DND-41 (cell line): ENCODE measurements at regions not wholly inside any gene's neighbourhood (a gene's known extent, or its start where the extent isn't known, plus 50 kb on each side); places are given as distances from the start of the nearest gene placed in this dataset.

ENCODE experiments used
- EZH2 ChIP-seq: IDR thresholded peaks from 3 replicates; pipeline ENCODE4 v1.6.1; 2012; ENCODE audit warnings: borderline replicate concordance, low read depth, mild to moderate bottlenecking, moderate library complexity, low read length, inconsistent platforms; ENCODE audit not compliant: severe bottlenecking
- TF ChIP-seq, protein P1 (sequence below): IDR thresholded peaks from 2 replicates; pipeline ENCODE4 v1.5.1; 2012; ENCODE audit warnings: borderline replicate concordance, low read length, moderate library complexity, mild to moderate bottlenecking; ENCODE audit not compliant: poor library complexity, severe bottlenecking; ENCODE audit errors: extremely low read depth

DNA sequence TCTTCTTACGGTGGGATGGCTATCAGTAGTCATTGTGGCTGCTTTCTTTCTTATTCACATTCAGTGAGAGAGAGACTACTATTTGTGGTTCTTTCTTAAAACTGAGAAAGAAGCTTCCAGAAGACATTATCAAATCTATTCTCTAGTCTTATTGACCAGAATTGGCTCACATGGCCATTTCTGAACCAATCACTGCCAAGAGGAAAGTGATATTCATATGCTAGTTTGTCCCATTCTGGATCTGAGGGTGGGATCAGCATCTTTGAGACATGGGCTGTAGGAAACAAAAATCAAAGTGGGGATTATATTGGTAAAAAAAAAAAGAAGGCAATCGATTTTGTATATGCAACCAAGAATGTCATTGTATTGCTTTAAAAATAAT lies 106.4 kb upstream of the RASGRP1 start:
- TF ChIP-seq, protein P1, sequence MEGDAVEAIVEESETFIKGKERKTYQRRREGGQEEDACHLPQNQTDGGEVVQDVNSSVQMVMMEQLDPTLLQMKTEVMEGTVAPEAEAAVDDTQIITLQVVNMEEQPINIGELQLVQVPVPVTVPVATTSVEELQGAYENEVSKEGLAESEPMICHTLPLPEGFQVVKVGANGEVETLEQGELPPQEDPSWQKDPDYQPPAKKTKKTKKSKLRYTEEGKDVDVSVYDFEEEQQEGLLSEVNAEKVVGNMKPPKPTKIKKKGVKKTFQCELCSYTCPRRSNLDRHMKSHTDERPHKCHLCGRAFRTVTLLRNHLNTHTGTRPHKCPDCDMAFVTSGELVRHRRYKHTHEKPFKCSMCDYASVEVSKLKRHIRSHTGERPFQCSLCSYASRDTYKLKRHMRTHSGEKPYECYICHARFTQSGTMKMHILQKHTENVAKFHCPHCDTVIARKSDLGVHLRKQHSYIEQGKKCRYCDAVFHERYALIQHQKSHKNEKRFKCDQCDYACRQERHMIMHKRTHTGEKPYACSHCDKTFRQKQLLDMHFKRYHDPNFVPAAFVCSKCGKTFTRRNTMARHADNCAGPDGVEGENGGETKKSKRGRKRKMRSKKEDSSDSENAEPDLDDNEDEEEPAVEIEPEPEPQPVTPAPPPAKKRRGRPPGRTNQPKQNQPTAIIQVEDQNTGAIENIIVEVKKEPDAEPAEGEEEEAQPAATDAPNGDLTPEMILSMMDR, result no peak
- no peak for TF ChIP-seq EZH2
